ENCODE measurements at regions not wholly inside any gene's neighbourhood (a gene's known extent, or its start where the extent isn't known, plus 50 kb on each side); places are given as distances from the start of the nearest gene placed in this dataset.
A peak's percentile ranks its signal among the peaks of the same experiment; 100 is the strongest.
"Not testable (repeated sequence)": the region's sequence is repeated elsewhere in the genome, so short reads cannot be mapped to it uniquely, and the experiment has no call there.

DNA sequence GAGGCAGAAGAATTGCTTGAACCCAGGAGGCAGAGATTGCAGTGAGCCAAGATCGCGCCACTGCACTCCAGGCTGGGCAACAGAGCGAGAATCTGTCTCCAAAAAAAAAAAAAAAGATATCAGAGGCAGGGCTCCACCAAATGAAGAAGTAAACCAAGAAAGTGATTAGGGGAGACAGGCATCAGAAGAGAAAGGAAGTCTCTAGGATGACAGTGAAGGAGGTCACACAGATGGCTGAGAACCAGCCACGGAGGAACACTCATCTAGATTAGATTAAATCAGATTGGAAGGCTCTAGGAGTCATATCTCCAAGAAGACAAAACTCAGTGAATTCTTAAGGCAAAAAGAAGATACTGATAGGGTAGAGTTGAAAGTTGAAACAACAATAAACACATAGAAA lies 102.2 kb upstream of the CCDC28A start:
- CTCF ChIA-PET, result no interaction called here
- no peak overlapping the region for H3K27ac Mint-ChIP-seq

DNA sequence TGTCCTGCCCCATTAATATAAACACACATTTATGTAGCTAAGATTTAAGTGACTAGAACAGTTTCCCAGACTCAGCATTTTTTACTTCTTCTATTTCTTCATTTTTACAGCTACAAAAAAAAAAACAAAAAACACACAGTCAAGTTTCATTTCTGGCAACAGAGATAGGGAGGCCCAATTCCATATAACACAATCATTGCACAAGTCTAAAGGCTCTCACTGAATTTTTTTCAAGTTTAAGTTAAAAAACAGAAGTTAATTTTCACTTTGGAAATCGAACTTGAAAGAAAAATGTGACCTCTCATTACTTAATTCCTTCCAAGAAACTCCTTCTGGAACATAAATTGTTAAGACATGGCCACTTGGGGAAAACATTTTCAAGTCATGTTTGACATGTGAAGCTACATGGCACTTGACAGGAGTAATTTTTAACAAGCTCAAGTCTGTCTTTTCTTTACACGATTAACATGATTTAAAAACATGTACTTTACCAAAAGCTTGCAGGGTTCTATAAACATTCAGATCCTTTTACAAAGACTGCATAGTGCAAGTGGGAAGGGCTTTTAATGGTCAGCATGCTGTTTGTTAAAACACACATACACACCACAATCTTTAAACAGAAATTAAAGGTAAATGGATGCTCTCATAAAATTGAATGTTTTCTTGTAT lies 100.1 kb upstream of the CCDC28A start:
- Mint-ChIP-seq H3K4me1 (no peaks in the 10 kb centered on the region), H3K27ac (no peak overlapping the region), H3K27me3 (peaks cover 5% of the 10 kb centered on the region), H3K4me3 (no peak overlapping the region), H3K36me3 (no peaks in the 10 kb centered on the region), H3K9me3 (no peaks in the 10 kb centered on the region)
- DNase-seq, result no peak
- CTCF ChIA-PET, result interaction anchor here (1.3 kb wide), 1 partner anchor 91 kb away, joined by 4 read pairs; no protein-coding TSS in a partner anchor

More for the DNA sequence above, 102.2 kb upstream of the CCDC28A start:
- Mint-ChIP-seq H3K4me3 (no peak overlapping the region), H3K4me1 (no peaks in the 10 kb centered on the region), H3K27me3 (peaks cover 5% of the 10 kb centered on the region), H3K9me3 (no peaks in the 10 kb centered on the region), H3K36me3 (no peaks in the 10 kb centered on the region)
- DNase-seq, result no peak

DNA sequence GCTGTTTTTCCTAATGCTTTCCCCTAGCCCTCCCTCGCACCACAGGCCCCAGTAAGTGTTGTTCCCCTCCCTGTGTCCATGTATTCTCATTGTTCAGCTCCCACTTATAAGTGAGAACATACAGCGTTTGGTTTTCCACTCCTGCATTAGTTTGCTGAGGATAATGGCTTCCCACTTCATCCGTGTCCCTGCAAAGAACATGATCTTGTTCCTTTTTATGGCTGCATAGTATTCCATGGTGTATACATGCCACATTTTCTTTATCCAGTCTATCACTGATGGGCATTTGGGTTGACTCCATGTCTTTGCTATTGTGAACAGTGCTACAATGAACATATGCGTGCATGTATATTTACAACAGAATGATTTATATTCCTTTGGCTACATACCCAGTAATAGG lies 99.1 kb upstream of the CCDC28A start:
- CTCF ChIA-PET, result not testable (repeated sequence)

DNA sequence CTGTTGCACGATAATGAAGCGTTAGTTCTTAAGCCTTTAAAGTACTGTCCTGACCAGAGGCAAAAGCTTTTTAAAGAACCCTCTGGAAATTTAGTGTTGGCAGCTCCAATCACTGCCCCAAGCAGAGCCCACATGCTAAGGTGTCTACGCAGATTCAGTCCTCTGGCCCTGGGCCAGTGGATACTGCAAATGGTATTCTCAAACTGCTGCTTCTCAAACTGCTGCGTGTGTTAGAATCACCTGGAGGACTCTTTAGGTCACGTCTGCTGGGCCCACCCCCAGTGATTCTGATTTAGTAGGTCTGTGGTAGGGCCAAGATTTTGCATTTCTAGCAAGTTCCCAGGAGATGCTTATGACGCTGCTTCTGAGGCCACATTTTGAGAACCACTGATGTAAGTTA lies 96.0 kb upstream of the CCDC28A start:
- no peak overlapping the region for H3K4me3 Mint-ChIP-seq
- no peaks in the 10 kb centered on the region for H3K4me1 Mint-ChIP-seq
- no peaks in the 10 kb centered on the region for H3K36me3 Mint-ChIP-seq
- no peaks in the 10 kb centered on the region for H3K9me3 Mint-ChIP-seq
- H3K27me3 Mint-ChIP-seq, result peaks cover 5% of the 10 kb centered on the region
- H3K27ac Mint-ChIP-seq, result no peak overlapping the region
- DNase-seq, result no peak
- CTCF ChIA-PET, result no interaction called here

More for the DNA sequence above, 99.1 kb upstream of the CCDC28A start:
- not testable (repeated sequence) for H3K27me3 Mint-ChIP-seq, H3K27ac Mint-ChIP-seq, H3K4me3 Mint-ChIP-seq, H3K9me3 Mint-ChIP-seq, H3K36me3 Mint-ChIP-seq, DNase-seq, H3K4me1 Mint-ChIP-seq

DNA sequence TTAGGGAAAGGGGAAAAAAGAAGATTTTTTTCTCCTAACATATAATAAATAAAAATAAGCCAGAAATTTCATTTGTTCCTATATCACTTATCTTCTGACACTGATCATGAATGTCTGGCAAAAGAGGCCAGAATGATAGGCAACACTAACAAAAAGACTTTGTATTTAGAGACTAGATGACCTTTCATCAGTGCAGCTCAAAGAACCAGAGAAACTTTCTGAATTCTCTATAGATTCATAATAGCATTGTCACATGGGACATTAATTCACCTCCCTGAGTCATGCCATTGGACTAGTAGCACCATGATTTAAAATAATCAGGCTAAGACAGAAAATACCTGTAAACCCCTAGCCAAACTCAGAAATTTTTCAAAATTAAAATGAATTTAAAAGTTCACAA lies 95.4 kb upstream of the CCDC28A start:
- Mint-ChIP-seq H3K4me1 (no peaks in the 10 kb centered on the region), H3K4me3 (no peak overlapping the region), H3K27me3 (peaks cover 5% of the 10 kb centered on the region), H3K9me3 (no peaks in the 10 kb centered on the region), H3K36me3 (no peaks in the 10 kb centered on the region), H3K27ac (no peak overlapping the region)
- no peak for DNase-seq
- CTCF ChIA-PET, result interaction anchor here (0.5 kb wide), 1 partner anchor 89 kb away, joined by 3 read pairs; no protein-coding TSS in a partner anchor

DNA sequence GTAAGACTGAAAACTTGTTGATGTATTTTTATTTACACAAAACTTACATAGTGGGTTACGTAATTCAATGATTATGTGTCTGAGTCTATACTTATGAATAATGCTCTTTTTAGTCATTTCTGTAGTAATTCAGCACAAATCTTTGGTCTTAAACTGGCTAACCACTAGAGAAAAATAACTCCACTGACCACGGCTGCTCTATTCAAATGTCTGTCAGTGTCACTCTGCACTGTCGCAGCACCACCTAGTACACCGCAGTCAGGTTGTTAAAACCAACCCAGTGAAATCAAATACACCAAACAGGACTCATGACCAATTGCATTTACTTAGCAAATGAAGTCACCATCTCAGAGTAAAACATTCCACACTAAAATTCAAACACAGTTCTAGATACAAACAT lies 93.5 kb upstream of the CCDC28A start:
- peaks cover 2% of the 10 kb centered on the region for H3K27me3 Mint-ChIP-seq
- H3K4me1 Mint-ChIP-seq, result no peaks in the 10 kb centered on the region
- H3K27ac Mint-ChIP-seq, result no peak overlapping the region
- no peak overlapping the region for H3K4me3 Mint-ChIP-seq
- DNase-seq, result no peak
- H3K36me3 Mint-ChIP-seq, result no peaks in the 10 kb centered on the region
- no peaks in the 10 kb centered on the region for H3K9me3 Mint-ChIP-seq
- CTCF ChIA-PET, result no interaction called here

DNA sequence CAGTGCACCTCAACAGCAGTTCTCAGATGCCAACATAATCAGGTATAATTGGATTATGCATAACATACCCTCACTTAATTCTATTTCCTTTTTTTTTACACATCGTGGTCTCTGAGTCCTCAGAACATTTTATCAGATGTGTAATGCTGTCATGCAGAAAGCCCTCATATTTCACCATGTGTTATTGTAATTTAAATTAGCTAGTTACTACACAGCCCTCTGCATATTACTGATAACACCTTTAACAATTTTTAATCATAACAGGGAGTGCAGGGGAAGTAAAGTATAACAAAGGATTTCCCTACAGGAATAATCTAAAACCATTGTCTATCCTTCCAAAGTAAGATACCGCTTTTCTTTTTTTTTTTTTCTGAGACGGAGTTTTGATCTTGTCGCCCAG lies 91.9 kb upstream of the CCDC28A start:
- H3K27ac Mint-ChIP-seq, result no peak overlapping the region
- CTCF ChIA-PET, result interaction anchor here (0.9 kb wide), 1 partner anchor 10 kb away, joined by 3 read pairs; no protein-coding TSS in a partner anchor
- no peaks in the 10 kb centered on the region for H3K4me1 Mint-ChIP-seq
- H3K4me3 Mint-ChIP-seq, result no peak overlapping the region
- H3K27me3 Mint-ChIP-seq, result no peaks in the 10 kb centered on the region
- DNase-seq, result no peak
- H3K36me3 Mint-ChIP-seq, result no peaks in the 10 kb centered on the region
- H3K9me3 Mint-ChIP-seq, result no peaks in the 10 kb centered on the region

DNA sequence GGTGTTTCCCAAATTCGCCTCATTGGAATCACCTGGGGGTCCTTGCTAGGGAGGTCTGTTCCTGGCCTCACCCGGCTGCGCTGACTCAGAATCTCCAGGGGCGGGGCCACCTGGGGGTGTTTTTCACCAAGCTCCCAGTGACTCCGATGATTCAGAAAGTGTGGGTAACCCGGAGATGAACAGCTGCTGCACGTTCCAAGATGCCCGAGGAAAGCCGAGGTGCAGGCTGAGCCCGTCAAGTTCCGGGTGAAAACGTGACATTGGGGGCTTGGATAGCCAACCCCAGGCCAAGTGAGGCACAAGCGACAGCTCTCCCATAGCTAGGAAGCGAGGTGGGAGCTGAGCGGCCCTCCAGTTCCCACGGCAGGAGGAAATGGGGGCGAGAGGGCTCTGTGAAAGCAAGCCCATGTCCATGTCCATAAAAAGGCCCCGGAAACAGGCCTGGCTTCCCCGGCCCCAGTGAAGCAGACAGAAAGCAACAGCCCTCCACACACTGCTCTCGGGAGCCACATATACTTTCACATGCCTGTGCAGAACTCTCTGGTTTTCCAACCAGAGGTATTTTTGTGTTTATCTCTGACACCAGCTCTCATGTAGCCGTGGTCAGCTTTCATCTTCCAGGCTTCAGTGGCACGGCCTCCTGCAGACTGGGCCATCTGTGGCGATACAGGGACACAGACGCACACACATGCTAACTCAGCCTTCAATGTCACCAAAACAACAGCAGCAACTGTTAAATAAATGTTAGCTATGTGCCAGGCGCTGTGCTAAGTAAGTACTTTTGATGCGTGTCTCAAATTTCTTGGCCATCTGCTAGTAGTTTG lies 90.7 kb upstream of the CCDC28A start:
- Mint-ChIP-seq H3K4me1 (no peaks in the 10 kb centered on the region), H3K27me3 (peaks cover 3% of the 10 kb centered on the region), H3K9me3 (no peaks in the 10 kb centered on the region), H3K4me3 (no peak overlapping the region), H3K36me3 (no peaks in the 10 kb centered on the region), H3K27ac (no peak overlapping the region)
- DNase-seq, result no peak
- CTCF ChIA-PET, result no interaction called here

DNA sequence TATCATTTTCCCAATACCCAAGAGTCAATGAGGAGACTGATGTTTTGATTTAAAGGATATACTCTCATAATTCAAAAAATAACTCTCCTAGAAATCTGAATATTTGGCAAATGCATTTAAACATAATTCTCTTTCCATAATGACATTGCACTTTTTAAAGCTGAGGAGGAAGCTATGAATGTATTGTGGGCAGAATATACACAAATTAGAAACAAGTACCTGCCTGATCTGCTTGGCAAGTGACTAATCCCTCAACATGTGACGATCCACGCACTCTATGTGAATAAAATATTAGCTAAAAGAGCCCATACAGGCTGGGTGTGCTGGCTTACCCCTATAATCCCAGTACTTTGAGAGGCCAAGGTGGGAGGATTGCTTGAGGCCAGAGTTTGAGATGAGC lies 88.3 kb upstream of the CCDC28A start:
- H3K36me3 Mint-ChIP-seq, result no peaks in the 10 kb centered on the region
- no peak overlapping the region for H3K4me3 Mint-ChIP-seq
- no peaks in the 10 kb centered on the region for H3K4me1 Mint-ChIP-seq
- H3K27me3 Mint-ChIP-seq, result peaks cover 8% of the 10 kb centered on the region
- H3K27ac Mint-ChIP-seq, result no peak overlapping the region
- no peaks in the 10 kb centered on the region for H3K9me3 Mint-ChIP-seq
- CTCF ChIA-PET, result no interaction called here
- DNase-seq, result no peak

DNA sequence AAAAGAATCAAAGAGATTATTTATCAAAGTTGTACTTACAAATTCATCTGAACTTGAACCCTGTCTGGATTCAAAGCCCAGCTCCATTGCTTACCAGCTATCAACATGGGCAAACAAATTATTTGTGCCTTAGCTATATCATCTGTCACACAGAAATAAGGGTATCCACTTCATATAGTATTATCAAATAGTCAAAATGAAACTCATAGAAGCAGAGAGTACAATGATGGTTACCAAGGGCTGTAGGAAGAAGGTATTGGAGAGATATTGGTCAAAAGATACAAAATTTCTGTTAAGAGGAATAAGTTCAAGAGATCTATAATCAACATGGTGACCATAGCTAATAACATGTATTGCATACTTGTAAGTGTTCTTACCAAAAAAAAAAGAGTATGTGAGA lies 87.8 kb upstream of the CCDC28A start:
- CTCF ChIA-PET, result no interaction called here
- Mint-ChIP-seq H3K27me3 (peaks cover 9% of the 10 kb centered on the region), H3K4me1 (no peaks in the 10 kb centered on the region), H3K4me3 (no peak overlapping the region), H3K36me3 (no peaks in the 10 kb centered on the region), H3K27ac (no peak overlapping the region), H3K9me3 (no peaks in the 10 kb centered on the region)
- DNase-seq, result no peak

DNA sequence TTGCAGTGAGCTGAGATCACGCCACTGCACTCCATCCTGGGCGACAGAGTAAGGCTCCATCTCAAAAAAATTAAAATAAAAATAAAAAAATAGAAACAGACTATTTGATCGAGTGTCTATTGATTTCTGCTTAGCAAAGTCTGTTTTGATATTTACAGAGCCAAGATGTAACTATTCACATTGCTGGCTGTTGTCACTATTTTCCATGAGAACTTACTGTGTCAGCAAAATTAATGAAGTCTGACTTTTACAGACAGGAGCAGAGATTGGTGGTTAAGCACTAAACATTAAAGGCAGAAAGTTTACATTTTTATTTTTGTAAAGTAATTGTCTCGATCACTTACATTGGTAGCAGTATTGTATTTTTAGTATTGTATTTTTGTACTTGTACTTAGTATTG lies 85.0 kb upstream of the CCDC28A start:
- CTCF ChIA-PET, result no interaction called here
- peaks cover 28% of the 10 kb centered on the region for H3K27me3 Mint-ChIP-seq
- no peak overlapping the region for H3K4me3 Mint-ChIP-seq
- H3K36me3 Mint-ChIP-seq, result no peaks in the 10 kb centered on the region
- H3K27ac Mint-ChIP-seq, result no peak overlapping the region
- peaks cover 9% of the 10 kb centered on the region for H3K4me1 Mint-ChIP-seq
- no peaks in the 10 kb centered on the region for H3K9me3 Mint-ChIP-seq
- DNase-seq, result no peak

DNA sequence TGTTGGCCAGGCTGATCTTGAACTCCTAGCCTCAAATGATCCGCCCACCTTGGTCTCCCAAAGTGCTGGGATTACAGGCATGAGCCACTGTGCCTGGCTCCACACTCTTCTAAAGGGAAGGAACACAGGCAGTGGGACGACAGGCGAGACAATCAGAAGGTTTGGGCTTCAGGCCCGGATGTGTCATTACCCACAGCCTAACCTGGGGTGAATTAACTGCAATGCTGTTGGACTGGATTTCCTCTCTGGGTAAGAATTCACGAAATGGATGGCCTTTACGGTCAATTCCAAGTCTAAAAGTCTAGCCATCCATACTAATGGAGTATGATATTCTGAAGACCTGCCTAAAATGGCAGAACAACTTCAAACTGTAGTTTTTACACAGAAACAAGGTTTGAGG lies 83.7 kb upstream of the CCDC28A start:
- peaks cover 11% of the 10 kb centered on the region for H3K4me1 Mint-ChIP-seq
- no peak overlapping the region for H3K4me3 Mint-ChIP-seq

DNA sequence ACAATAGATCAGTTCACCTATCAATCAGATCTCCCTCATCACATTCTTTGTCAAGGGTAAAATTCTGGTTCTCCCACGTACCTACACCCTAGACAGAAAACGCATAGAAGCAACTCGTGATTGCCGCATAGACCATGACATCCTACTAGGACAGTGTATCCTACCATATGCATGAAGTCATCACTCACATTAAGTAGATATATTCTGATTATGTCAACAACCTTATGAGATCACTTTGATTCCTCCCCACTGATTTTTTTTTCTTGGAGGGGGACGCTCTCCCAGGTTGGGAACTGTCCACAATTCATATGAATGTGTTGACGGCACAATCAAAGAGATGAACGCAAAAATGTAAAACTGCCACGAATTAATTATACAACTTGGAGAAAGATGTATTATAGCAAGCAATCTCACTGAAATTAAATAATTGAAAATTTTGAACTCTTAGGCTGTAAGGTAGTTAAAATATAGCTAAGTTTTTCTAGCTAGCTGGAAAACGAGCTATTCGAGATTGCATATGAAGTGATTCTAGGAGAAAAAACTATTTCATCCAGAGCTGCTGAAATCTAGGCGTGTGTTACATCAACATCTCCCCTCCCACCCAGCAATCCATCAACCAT lies 82.5 kb upstream of the CCDC28A start:
- no peaks in the 10 kb centered on the region for H3K36me3 Mint-ChIP-seq
- H3K27me3 Mint-ChIP-seq, result peaks cover 49% of the 10 kb centered on the region
- no peak for DNase-seq
- H3K4me3 Mint-ChIP-seq, result peak overlapping the region; percentile 74
- no peak overlapping the region for H3K27ac Mint-ChIP-seq
- peaks cover 11% of the 10 kb centered on the region for H3K4me1 Mint-ChIP-seq
- H3K9me3 Mint-ChIP-seq, result no peaks in the 10 kb centered on the region
- CTCF ChIA-PET, result interaction anchor here (0.7 to 4.1 kb wide), 8 partner anchors 10 to 528 kb away, joined by 3 to 19 read pairs (median 3); no protein-coding TSS in a partner anchor

More for the DNA sequence above, 83.7 kb upstream of the CCDC28A start:
- no peaks in the 10 kb centered on the region for H3K36me3 Mint-ChIP-seq
- no peak for DNase-seq
- H3K27me3 Mint-ChIP-seq, result peaks cover 38% of the 10 kb centered on the region
- no peaks in the 10 kb centered on the region for H3K9me3 Mint-ChIP-seq
- CTCF ChIA-PET, result interaction anchor here (0.9 kb wide), 1 partner anchor 52 kb away, joined by 3 read pairs; no protein-coding TSS in a partner anchor
- H3K27ac Mint-ChIP-seq, result no peak overlapping the region

DNA sequence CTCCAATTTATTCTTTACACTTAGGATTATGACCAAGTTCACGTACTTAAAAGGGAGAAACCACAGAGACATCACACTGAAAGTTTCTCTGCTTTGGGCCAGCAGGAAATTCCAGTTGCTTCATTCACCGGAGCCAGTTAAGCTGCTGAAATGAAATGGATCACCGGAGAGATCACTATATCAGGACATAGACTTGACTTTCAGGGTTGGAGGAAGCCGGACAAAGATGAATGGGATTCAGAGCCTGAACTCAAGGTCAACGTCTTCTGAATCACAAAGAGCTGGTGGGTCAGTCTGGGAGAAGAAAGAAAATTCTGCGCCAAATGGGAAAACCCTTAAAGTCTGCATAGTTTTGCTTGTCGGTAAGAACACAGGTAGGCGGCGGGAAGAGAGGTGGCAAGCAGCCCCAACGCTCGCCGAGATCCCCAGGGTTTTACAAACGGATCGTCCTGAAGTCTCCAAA lies 81.9 kb upstream of the CCDC28A start:
- Mint-ChIP-seq H3K27ac (no peak overlapping the region), H3K9me3 (no peaks in the 10 kb centered on the region), H3K36me3 (no peaks in the 10 kb centered on the region), H3K4me3 (peak overlapping the region; percentile 74), H3K27me3 (peaks cover 53% of the 10 kb centered on the region), H3K4me1 (peaks cover 11% of the 10 kb centered on the region)
- CTCF ChIA-PET, result interaction anchor here (0.7 to 4.1 kb wide), 9 partner anchors 10 to 528 kb away, joined by 3 to 19 read pairs (median 3); no protein-coding TSS in a partner anchor
- no peak for DNase-seq

All from activated naive CD4-positive, alpha-beta T cell treated with anti-CD3 and anti-CD28 coated beads, Interleukin-2, amount 10 ng/mL, durations not matched to agents 7 days and 5 days (primary cell).